ENCODE measurements at regions not wholly inside any gene's neighbourhood (a gene's known extent, or its start where the extent isn't known, plus 50 kb on each side); places are given as distances from the start of the nearest gene placed in this dataset.

DNA sequence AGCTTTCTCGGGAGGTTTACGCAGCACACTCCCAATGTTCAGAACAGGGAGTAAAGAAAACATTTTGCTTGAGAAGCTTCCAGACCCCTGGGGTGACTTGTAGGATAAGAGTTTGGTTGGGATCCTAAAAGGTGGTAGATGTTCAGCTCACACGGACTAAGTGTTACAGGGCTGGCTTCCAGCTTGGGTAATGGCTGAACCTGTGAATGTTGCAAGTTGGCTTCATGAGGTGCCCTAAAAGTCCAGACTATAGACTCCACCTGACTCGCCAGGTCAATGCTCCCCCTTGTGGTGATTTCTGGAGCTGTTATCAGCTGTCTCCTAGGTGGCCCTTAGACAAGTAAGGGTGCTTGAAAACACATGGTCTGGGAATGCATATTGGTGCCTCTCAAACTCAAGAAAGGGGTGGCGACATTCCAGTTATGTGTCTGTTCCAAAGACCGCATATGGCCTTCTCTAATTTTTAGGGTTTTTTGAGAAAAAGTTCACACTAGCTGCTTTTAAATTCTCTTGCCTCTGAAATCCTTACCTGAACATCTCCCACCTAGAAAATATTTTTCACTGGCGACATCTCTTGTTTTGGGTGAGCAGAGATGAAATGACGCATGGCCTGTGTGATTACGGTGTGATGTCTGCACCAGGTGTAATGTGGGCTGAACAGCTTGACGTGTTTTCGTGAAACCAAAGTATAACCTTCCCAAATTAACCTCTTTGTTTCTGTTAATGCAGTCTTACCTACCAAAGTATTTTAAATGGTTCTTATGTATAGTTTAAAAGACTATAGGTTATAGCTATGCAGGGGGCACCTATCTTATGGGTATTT lies 175.7 kb upstream of the KBTBD8 start:
- ATAC-seq (peak in 3 of 4 donors; percentile 74 to 87 (median 83)), DNase-seq (peak in 4 of 5 donors; percentile 28 to 50 (median 36))
- H3K4me3 ChIP-seq: no peak overlapping the region
- H3K9me3 ChIP-seq: no peaks in the 10 kb centered on the region
- 69 to 74% (median 73%) methylated on average over 11 of the region's 11 CpGs for WGBS, 4 donors
- H3K27me3 ChIP-seq: no peaks in the 10 kb centered on the region
- intact Hi-C loops (cut with DNase I): loop anchor here in 5 of 10 donors (2.0 to 5.0 kb wide), 5 partner anchors 544 to 570 kb away; no protein-coding TSS in a partner anchor
- no peak overlapping the region for H3K27ac ChIP-seq
- TF ChIP-seq, protein P1, sequence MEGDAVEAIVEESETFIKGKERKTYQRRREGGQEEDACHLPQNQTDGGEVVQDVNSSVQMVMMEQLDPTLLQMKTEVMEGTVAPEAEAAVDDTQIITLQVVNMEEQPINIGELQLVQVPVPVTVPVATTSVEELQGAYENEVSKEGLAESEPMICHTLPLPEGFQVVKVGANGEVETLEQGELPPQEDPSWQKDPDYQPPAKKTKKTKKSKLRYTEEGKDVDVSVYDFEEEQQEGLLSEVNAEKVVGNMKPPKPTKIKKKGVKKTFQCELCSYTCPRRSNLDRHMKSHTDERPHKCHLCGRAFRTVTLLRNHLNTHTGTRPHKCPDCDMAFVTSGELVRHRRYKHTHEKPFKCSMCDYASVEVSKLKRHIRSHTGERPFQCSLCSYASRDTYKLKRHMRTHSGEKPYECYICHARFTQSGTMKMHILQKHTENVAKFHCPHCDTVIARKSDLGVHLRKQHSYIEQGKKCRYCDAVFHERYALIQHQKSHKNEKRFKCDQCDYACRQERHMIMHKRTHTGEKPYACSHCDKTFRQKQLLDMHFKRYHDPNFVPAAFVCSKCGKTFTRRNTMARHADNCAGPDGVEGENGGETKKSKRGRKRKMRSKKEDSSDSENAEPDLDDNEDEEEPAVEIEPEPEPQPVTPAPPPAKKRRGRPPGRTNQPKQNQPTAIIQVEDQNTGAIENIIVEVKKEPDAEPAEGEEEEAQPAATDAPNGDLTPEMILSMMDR (IDR thresholded peaks at IDR 0.05): peak; percentile 55 to 82 (median 72)
- no peak for TF ChIP-seq POLR2A (IDR thresholded peaks at IDR 0.05)
- peaks cover 0 to 2% (median 0%) of the 10 kb centered on the region in 12 donors for H3K4me1 ChIP-seq
- H3K36me3 ChIP-seq: no peaks in the 10 kb centered on the region

DNA sequence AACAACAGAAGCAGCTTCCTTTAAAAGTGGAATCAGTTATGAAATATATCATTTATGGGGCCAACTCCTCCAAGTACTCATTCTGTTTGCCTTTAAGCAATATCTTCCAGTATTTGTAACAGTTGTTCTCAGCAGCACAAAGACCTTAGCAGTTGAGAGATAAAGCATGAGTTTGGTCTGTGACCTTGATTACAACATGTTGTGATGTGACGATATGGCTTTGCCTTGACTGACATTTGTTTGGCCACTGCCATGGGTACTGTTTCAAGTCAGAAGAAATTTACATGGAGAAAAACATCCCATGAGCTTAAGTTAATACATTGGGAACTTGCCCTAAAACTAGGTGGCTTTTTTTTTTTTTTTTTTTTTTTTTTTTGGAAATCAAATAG lies 175.1 kb upstream of the KBTBD8 start:
- Histone ChIP-seq H3K27me3 (no peaks in the 10 kb centered on the region), H3K4me3 (no peak overlapping the region), H3K36me3 (no peaks in the 10 kb centered on the region), H3K9me3 (no peaks in the 10 kb centered on the region), H3K4me1 (peaks cover 0 to 2% (median 0%) of the 10 kb centered on the region in 12 donors), H3K27ac (no peak overlapping the region)
- WGBS, 4 donors: 48 to 74% (median 59%) methylated on average over 1 of the region's 1 CpG
- TF ChIP-seq, protein P1 (IDR thresholded peaks at IDR 0.05): no peak
- TF ChIP-seq POLR2A (IDR thresholded peaks at IDR 0.05): no peak
- DNase-seq (no peak), ATAC-seq (no peak)
- intact Hi-C loops (cut with DNase I): loop anchor here in 5 of 10 donors (2.0 to 5.0 kb wide), 5 partner anchors 544 to 571 kb away; no protein-coding TSS in a partner anchor

DNA sequence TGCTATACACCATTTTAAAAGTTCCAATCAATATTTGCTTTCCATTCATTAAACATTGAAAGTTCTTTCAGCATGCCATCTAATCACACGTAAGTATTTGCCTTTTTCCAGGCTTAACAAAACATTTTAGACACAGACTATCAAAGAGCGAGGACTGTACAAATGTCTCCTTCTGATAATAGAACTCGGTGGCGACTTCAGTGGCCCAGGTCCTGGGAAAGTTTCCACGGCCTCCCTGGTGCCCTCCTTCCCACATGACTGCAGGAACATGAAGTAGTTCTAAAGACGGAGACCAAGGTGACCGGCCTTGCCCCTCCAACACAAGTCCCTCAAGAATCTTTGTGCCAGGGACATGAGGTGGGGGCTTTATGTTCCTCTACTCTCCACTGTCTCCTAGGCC lies 174.6 kb upstream of the KBTBD8 start:
- no peaks in the 10 kb centered on the region for H3K27me3 ChIP-seq
- H3K9me3 ChIP-seq: no peaks in the 10 kb centered on the region
- no peak overlapping the region for H3K4me3 ChIP-seq
- 80 to 88% (median 84%) methylated on average over 7 of the region's 7 CpGs for WGBS, 4 donors
- no peak overlapping the region for H3K27ac ChIP-seq
- intact Hi-C loops (cut with DNase I): loop anchor here in 5 of 10 donors (2.0 to 5.0 kb wide), 5 partner anchors 545 to 571 kb away; no protein-coding TSS in a partner anchor
- DNase-seq (no peak), ATAC-seq (no peak)
- TF ChIP-seq, protein P1 (IDR thresholded peaks at IDR 0.05): no peak
- TF ChIP-seq POLR2A (IDR thresholded peaks at IDR 0.05): no peak
- H3K36me3 ChIP-seq: no peaks in the 10 kb centered on the region
- peaks cover 0 to 2% (median 0%) of the 10 kb centered on the region in 12 donors for H3K4me1 ChIP-seq

DNA sequence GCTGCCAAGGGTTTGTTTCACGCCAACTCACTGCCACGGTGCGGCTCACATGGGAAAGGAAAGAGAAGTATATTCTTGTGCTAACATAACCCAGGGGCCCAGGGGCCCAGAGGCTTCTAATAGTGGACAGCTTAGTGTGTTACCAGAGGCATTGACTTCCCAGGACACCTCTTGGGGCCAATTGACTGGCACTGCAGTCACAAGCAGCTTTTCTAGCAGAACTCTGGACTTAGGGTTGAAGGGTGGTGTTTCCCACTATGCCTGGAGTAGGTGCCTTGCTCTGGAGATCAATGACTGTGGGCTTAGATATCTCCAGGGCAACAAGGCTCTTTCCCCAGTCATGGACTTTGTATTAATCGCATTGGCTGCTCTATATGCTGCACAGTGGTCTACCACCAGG lies 172.7 kb upstream of the KBTBD8 start:
- peaks cover 0 to 2% (median 0%) of the 10 kb centered on the region in 12 donors for H3K4me1 ChIP-seq
- H3K9me3 ChIP-seq: no peaks in the 10 kb centered on the region
- H3K27ac ChIP-seq: no peak overlapping the region
- 88 to 94% (median 90%) methylated on average over 3 to 4 of the region's 4 CpGs for WGBS, 4 donors
- ATAC-seq: no peak
- TF ChIP-seq, protein P1 (IDR thresholded peaks at IDR 0.05): no peak
- TF ChIP-seq POLR2A (IDR thresholded peaks at IDR 0.05): no peak
- H3K36me3 ChIP-seq: no peaks in the 10 kb centered on the region
- no peak for DNase-seq
- intact Hi-C loops (cut with DNase I): no loop called here
- peaks cover 0 to 3% (median 0%) of the 10 kb centered on the region in 9 donors for H3K27me3 ChIP-seq
- no peak overlapping the region for H3K4me3 ChIP-seq

All from heart left ventricle (tissue), 16 donors.